ENCODE measurements at regions not wholly inside any gene's neighbourhood (a gene's known extent, or its start where the extent isn't known, plus 50 kb on each side); places are given as distances from the start of the nearest gene placed in this dataset.
A peak's percentile ranks its signal among the peaks of the same experiment; 100 is the strongest.
"Not testable (repeated sequence)": the region's sequence is repeated elsewhere in the genome, so short reads cannot be mapped to it uniquely, and the experiment has no call there.

DNA sequence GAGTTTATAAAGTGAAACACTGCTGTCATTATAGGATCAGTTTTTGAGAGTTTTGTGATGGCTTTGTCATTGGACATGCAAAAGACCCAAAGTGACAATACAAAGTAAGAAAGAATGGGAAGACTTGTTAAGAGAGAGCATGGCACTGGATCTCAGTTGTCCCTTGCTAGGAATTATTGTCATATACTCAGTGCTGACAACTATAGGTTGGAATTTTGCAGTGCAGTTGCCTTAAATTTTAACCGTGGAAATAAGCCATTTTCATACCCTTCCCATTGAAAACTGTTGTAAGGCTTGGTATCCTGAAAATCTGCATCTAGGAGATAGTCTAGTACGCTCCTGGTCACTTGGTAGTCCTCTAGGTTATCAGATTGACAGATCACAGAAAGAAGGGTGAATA lies 1156.7 kb downstream of the GATA3 start:
- no peak for DNase-seq (ENCODE audit: low read depth)

DNA sequence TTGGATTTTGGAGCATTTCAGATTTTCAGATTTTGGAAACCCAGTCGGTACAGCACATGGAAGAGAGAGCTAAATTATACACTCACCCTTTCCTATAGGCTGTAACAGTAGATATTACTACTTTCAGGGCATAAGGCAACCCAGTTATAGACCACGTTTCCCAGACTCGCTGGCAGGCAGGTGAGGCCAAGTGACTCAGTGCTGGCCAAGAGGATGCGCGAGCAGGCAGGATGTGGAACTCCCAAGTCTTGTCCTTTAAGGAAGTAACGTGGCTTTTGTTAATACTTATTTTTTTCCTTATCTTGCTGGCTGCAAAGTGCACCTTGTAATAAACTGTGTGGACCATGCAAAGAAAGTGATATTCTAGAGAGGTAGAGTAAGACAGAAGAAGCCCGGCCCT lies 1160.1 kb downstream of the GATA3 start:
- DNase-seq (ENCODE audit: low read depth): no peak

DNA sequence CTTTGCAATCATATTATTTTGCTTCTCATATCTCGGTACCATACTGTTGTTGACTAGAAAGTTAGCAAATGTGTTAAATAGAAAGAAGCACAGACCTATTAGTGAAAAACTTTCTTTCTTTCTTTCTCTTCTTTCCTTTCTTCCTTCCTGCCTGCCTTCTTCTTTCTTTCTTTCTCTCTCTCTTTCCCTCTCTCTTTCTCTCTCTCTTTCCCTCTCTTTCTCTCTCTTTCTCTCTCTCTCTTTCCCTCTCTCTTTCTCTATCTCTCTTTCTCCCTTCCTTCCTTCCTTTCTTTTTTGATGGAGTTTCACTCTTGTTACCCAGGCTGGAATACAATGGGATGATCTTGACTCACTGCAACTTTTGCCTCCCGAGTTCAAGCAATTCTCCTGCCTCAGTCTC lies 1160.6 kb downstream of the GATA3 start:
- DNase-seq (ENCODE audit: low read depth): no peak

DNA sequence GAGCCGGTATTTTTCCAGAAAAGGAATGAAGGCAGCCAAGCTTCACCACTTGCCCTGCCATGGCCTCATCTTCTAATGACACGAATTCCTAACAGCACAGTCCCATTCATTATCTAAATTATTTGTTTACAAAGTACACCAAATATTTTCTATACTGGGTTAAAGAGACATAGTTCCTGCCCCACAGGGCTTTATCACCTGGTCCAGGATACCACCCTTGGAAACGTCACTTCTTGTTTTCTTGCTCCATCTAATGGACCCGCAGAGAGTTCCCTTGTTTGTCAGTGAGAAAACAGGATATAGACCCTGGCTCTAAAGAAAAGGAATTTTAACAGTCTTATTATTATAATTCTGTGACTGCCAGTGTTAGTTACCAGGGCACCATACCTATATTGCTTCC lies 1165.4 kb downstream of the GATA3 start:
- DNase-seq (ENCODE audit: low read depth): no peak

DNA sequence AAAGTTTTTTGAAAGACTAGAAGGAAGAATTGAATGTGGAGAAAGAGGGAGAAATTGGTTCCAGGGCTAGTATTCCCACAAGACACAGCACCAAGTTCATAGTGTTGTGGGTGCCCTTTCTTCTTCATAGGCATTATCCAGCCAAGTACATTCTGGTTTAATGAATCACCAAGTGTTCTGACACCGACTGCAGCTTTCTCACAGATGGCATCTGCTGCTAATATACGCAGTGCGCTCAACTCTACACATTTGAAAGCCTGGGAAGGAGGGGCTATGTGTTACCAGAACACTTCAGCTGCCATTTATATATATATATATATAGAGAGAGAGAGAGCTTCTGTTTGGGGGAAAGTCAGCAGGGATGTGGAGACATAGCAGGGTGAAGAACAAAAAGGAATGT lies 1168.4 kb downstream of the GATA3 start:
- no peak for DNase-seq (ENCODE audit: low read depth)

DNA sequence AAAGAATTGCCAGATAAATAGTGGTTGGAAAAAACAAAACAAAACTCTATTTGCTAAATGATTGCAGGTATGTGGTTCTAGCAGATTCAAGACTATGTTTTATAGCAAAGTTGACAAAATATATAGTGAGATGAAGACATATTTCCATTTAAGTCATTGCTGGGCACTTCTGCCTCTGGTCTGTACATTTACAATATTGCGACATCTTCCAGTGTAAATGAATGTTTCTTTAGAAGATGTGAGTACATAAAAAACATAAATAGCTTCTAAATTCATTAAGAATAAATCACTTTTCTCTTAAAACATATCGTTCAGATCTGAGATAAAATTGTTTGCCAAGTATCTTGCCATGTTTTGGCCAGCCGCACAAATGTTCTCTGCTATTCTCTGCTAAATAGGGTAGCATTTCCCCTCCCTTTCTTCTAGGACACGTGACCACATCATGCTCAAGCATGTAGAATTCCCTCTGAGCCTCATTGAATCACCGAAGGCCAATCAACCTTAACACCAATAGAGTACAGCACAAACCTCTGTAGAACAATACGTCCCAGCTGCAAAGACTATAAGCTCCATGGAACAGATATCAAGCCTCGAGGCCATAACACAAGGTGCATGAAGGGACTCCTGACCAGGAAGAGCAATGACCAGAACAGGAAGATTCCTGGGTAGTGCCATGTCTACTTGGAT lies 1173.3 kb downstream of the GATA3 start:
- DNase-seq (ENCODE audit: low read depth): no peak

DNA sequence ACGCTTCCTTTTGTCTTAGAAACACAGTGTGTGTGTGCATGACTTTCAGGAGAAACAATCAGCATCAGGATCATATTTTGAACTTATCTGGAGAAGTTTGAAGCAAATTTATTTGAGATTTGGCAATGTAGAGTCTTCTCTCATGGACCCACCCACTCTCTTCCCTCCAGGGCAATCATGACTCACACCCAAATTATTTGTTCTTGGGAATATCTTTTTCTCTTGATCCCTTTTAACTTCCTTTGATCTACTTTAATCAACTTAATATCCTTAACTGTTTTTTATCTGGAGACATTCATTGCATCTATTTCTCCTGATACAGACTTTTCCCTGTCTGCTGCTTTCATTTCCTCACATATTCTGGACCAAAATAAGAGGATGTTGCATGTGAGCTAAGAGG lies 1174.3 kb downstream of the GATA3 start:
- peak; percentile 9 for DNase-seq (ENCODE audit: low read depth)

DNA sequence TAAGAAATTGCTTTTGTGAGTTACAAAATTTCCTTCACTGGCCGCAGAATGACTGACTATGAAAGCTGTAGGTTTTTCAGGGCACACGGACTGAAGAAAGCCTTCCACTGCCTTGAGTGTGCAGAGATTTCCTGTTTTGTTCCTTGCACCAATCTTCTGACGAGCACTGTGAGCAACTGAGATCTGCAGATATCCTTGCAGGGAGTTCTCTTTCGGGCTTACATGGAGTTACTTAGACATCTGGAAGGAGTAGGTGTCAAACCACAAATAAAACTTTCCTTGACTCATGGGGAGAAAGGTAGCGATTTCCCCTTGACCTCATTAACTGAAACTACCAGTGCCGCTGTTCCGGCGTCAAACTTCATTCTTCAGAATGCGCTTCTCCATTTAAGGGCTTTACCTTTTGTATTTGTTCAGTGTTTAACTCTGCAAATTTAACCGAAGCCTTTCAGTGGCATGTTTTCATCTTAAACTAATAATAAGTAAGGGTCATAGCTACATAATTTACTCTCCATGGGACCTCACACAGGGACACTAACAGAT lies 1175.3 kb downstream of the GATA3 start:
- no peak for DNase-seq (ENCODE audit: low read depth)

DNA sequence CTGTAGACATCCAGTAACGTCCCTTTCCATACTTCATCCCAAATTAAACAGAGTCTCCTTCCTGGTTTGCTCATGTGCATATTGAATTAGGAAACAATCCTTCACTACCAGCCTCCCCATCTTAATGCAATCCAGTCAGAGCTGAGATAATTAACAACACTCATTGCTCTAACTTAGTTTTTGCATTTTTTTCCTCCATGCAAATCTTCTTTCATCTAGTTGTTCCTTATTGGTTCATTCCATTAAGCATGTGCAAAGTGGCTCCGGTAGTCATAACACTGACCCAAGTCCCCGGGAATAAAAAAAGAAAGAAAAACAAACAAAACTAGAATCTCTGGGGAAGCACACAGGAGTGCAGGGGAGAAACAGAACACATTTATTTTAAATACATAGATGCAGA lies 1176.1 kb downstream of the GATA3 start:
- DNase-seq (ENCODE audit: low read depth): no peak

DNA sequence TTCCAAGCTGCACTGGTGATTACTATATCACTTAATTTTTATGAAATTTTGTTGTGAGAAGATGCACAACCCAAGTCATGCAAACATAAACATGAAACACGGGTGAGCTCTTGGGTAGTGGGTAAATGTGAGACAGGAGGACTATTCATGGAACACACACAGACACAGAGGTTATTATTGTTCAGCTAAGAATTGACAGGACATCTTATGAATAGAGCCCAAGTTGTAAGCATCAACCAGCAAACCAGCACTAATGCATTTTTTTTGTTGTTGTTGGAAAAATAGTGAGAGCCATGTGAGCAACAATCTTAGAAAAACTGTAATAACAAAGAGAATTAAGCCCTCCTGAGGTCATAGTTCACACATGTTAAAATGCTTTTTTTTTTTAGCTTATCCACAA lies 1179.7 kb downstream of the GATA3 start:
- no peak for DNase-seq (ENCODE audit: low read depth)

DNA sequence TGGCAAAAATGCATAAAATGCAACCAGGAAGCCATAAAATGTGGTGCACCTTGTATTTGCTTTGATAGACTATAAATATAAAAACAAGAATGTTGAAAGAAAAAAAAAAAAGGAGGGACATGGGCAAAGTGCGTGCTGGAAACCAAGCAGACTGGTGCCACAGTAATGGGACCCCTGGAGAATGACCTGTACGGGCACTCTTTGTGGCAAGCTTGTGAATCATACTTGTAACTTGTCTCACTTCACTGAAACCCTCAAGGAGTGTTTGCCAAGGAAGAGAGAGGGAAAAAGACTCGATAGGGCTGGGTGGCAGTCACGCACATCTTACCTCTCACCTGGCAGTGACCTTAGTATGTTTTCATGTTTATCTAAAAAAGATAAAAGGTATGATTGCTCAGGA lies 1183.6 kb downstream of the GATA3 start:
- DNase-seq (ENCODE audit: low read depth): no peak

DNA sequence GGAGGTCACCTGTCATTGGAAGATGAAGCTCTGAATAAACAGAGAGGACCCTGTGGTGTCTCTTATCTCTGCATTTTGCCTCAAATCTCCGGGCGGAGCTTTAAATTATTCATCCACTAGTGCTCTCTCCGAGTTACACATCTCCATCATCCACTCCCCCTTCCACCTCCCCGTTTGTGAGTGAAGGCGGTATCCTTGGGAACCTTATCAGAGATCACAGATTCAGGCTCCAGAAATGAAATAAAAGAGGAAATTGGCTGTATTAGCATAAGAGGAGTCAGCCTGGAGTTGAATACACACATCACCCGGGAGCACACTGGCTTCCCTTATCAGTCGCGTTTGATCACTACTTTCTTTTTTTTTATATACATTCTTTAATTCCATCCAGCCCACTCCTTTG lies 1184.8 kb downstream of the GATA3 start:
- DNase-seq (ENCODE audit: low read depth): no peak

DNA sequence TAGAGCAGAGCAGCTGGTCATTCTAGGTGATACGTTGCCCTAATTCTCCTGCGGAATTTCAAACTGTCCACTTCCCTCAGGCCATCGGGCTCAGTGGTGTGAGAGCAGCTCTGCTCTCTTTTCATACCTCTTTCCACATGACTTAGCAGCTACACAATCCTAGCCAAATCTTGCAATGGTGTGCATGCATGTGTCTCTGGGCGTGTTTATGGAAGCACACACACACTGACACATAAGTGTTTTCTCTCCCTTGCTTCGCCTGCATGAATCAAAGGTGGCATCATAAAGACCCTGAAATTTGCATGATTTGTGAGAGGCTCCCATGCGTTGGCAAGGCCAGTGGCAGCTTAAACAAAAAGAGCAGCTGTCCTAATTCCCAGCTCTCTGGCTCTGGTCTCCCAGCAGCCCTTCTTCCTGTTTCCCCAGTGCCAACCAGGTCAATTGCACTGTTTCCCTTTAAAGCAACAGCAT lies 1189.5 kb downstream of the GATA3 start:
- no peak for DNase-seq (ENCODE audit: low read depth)

DNA sequence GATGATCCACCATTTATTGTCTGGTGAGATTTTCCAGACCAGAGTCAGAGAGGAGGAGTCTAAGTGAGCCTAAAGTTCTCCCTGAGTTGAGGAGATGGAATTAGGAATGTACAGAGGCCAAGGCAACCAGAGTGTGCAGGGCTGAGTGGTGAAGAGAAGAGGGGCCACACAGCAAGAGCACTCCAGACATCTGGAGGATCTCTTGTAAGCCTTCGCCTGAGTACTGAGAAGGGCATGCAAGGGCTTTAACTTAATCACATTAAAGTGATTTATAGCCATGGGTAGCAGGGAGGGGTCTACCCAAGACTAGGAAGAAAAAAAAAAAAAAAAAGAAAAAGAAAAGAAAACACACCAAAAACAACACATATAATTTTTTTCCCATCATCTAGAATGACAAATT lies 1190.4 kb downstream of the GATA3 start:
- DNase-seq (ENCODE audit: low read depth): no peak

DNA sequence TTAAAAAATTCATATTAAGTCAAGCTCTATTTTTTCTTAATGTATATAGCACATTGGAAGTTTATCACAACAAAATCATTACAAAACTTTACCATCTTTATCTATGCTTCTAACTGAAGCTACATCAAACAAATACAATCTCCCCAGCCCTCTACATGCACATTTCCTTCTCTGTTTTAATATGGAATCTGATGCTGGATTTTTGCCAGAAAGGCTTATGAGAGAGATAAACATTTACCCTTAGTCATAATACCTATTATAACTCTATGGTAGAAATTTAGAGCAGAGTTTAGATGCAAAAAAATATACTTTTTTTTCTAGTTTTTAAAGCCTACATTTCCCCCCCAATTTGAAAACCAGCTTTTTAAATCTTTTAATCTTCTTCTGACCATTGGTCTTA lies 1198.6 kb downstream of the GATA3 start:
- DNase-seq (ENCODE audit: low read depth): no peak

DNA sequence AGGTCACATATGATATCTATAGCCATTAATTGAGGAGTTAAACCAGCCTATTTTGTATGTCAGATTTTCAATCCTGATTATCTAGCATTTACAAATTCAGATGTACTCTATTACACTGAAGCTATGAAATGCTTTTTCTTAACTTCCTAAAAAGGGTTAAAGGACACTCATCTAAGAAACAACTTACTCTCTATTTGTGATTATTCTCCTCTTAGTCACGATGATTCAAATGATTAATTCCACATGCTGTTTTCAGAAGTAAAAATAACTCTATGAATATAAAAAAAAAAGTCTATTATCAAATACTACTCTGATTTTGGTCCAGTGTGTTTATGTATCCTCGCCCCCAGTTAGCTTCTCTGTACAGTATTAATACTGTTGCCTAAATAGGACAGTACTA lies 1199.9 kb downstream of the GATA3 start:
- peak; percentile 57 for DNase-seq (ENCODE audit: low read depth)

DNA sequence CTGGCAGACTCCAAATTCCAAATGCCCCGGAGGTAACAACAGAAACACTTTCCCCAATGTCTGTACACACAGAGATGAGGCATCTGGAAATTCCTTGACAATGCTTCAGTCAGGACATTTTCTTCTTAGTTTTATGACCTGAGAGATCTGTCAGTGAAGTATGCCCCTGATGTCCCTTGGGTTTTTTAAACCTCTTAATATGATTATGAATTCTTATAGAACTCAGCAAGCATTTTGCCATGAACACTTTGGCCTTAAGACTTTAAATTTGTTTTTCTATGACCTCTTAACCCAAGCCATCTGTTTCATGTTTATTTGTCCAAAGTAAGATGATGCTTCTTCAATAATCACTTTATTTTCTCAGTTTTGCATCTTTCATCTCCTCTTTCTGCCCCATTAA lies 1206.2 kb downstream of the GATA3 start:
- DNase-seq (ENCODE audit: low read depth): no peak

DNA sequence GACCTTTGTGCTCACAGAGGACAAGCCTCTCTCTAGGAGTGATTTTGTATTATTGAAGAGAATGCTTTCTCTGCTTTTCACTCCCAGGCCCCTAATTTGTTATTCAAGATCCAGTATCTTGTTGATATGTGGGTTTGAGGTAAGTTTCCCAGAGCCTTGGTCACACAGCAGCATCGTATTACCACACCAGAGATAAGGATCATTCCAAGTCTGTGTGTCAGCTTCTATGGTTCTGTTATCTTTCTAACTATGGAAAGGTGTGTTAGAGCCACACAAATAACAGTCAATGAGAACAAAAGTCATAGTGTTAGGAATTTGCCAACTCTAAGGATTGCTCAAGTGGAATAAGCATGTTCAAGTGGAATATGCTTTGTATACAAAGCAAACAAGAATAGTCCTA lies 1208.3 kb downstream of the GATA3 start:
- DNase-seq (ENCODE audit: low read depth): no peak

DNA sequence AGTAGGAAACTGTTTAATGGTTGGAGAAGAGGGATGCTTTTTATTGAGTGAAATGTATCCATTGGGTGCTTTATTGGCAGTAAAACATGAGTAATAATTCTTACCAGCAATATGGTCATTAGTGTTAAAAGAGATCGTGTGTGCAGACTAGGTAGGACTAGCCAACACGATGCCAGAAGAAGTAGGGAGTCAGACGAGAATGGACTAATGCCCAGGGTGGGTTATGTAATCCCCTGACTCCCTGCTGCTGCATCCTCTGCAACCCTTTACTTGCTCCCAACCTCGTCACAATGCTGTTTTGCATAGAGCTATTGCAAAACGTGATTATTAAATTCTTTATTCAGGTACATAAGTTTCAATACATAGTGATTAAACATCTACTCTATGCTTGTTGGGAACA lies 1213.7 kb downstream of the GATA3 start:
- DNase-seq (ENCODE audit: low read depth): no peak

DNA sequence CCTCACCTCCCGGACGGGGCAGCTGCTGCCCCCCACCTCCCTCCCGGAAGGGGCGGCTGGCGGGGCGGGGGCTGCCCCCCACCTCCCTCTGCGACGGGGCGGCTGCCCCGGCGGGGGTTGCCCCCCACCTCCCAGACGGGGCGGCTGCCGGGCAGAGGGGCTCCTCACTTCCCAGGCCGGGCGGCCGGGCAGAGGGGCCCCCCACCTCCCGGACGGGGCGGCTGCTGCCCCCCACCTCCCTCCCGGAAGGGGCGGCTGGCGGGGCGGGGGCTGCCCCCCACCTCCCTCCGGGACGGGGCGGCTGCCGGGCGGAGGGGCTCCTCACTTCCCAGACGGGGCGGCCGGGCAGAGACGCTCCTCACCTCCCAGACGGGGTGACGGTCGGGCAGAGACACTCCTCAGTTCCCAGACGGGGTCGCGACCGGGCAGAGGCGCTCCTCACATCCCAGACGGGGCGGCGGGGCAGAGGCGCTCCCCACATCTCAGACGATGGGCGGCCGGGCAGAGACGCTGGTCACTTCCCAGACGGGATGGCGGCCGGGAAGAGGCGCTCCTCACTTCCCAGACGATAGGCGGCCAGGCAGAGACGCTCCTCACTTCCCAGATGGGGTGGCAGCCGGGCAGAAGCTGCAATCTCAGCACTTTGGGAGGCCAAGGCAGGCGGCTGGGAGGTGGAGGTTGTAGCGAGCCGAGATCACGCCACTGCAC lies 1218.8 kb downstream of the GATA3 start:
- not testable (repeated sequence) for DNase-seq (ENCODE audit: low read depth)

DNA sequence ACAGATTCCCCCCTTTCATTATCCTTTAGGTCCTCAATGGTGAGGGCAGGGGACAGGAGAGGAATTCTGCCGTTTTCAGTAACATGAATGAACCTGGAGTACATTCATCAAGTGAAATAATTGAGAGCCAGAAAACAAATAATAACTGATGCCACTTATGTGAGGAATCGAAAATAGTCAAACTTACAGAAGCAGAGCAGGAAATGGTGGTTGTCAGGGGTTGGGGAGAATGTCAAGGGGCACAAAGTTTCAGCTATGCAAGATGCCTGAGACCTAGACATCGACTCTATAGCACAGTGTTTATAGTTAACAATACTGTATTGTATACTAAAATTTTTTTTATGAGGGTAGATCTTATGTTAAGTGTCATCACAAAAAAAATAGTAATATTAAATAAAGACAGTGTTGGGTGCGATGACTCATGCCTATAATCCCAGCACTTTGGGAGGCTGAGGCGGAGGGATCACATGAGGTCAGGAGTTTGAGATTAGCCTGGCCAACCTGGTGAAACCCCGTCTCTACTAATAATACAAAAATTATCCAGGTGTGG lies 1219.8 kb downstream of the GATA3 start:
- DNase-seq (ENCODE audit: low read depth): no peak

DNA sequence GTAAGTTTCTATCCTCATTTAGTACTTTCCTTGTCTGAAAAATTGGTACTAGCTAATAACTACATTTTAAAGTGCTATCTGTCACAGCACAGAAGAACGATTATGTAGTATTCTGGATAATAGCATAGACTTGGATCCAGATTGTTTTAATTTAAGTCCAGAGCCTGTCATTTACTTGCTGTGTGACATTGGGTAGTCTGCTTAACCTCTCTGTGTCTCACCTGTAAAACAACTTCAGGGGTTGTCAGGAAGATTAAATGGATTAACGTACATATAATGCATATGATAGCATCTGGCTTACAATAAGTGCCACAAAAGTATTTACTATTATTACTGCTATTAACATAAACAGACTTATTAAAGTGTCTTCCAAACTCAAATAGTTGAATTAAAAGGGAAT lies 1221.4 kb downstream of the GATA3 start:
- no peak for DNase-seq (ENCODE audit: low read depth)

DNA sequence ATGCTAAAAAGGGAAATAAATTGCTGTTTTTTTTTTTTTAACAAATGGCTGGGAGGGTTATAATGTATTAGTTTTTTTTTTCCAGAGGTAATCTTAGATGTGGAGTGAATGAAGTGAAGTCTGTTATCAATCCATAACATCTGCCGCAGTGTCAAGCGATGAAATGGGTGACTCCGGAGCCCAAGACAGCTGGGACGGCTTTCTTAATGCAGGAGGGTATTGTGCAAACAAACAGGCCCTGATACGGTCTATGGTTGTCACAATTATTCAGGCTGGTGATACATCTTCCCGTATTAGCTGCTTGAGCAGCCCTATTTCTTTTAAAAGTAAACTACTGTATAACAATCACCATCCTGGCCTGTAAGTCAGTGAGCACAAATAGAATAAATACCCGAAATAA lies 1231.2 kb downstream of the GATA3 start:
- DNase-seq (ENCODE audit: low read depth): no peak
